PC-9 (cell line): ENCODE measurements at regions not wholly inside any gene's neighbourhood (a gene's known extent, or its start where the extent isn't known, plus 50 kb on each side); places are given as distances from the start of the nearest gene placed in this dataset.

Source experiments
- BruUV-seq: library from RNA; stranded (reverse); fragments of 400-500 nt; replicated peaks from 2 replicates; lab custom pipeline; 2021; lab: Mats Ljungman, UMichigan
- CTCF ChIA-PET: fragments of 300-600 bp; sonication (Branson Sonifier 250); formaldehyde crosslinking; loops from one replicate; lab custom pipeline; 2022; ENCODE audit warnings: antibody characterized with exemption; lab: Charles Lee
- POLR2A ChIA-PET: fragments of 300-600 bp; sonication (Branson Sonifier 250); formaldehyde crosslinking; loops from one replicate; lab custom pipeline; 2022; ENCODE audit warnings: antibody characterized with exemption; ENCODE audit not compliant: unreplicated experiment; lab: Charles Lee
- DNase-seq, 2 experiments: peaks; one replicate each; pipeline versions ENCODE4 v3.0.0 to v3.0.0-alpha.2; 2015 to 2022; ENCODE audit warnings: mixed read lengths in 1 of 2
- H2AFZ ChIP-seq: fragments of 200-600 bp; sonication (generic); 2 replicates; pipeline ENCODE4 v1.8.1; 2017; ENCODE audit warnings: antibody characterized with exemption
- H3F3A ChIP-seq: fragments of 200-600 bp; sonication (generic); 2 replicates; pipeline ENCODE4 v1.8.1; 2017; ENCODE audit warnings: antibody characterized with exemption, mild to moderate bottlenecking, low read depth; ENCODE audit not compliant: insufficient read depth
- H3K27ac ChIP-seq: fragments of 200-600 bp; sonication (generic); 2 replicates; pipeline ENCODE4 v1.6.1; 2016; ENCODE audit warnings: mixed run types
- H3K27me3 ChIP-seq: fragments of 200-600 bp; sonication (generic); 2 replicates; pipeline ENCODE4 v1.6.1; 2016; ENCODE audit warnings: low read depth, mixed run types; ENCODE audit not compliant: insufficient read depth
- H3K36me3 ChIP-seq: fragments of 200-600 bp; sonication (generic); 2 replicates; pipeline ENCODE4 v1.6.1; 2016; ENCODE audit warnings: low read depth, mixed run types
- H3K4me1 ChIP-seq: fragments of 200-600 bp; sonication (generic); replicated peaks from 2 replicates; pipeline ENCODE4 v1.6.1; 2016; ENCODE audit warnings: mixed run types; ENCODE audit not compliant: insufficient read depth
- H3K4me2 ChIP-seq: fragments of 200-600 bp; sonication (generic); 2 replicates; pipeline ENCODE4 v1.6.1; 2017; ENCODE audit warnings: mixed run types
- H3K4me3 ChIP-seq: fragments of 200-600 bp; sonication (generic); 2 replicates; pipeline ENCODE4 v1.6.1; 2016; ENCODE audit warnings: mixed run types
- H3K79me2 ChIP-seq: fragments of 200-600 bp; sonication (generic); 2 replicates; pipeline ENCODE4 v1.6.1; 2017; ENCODE audit warnings: low read depth, mixed run types
- H3K9me2 ChIP-seq: fragments of 200-600 bp; sonication (generic); 2 replicates; pipeline ENCODE4 v1.8.1; 2017; ENCODE audit warnings: mild to moderate bottlenecking; ENCODE audit not compliant: insufficient read depth
- H3K9me3 ChIP-seq: fragments of 200-600 bp; sonication (generic); 2 replicates; pipeline ENCODE4 v1.8.1; 2016; ENCODE audit warnings: low read depth; ENCODE audit not compliant: insufficient read depth
- H4K20me1 ChIP-seq: fragments of 200-600 bp; sonication (generic); 2 replicates; pipeline ENCODE4 v1.8.1; 2017; ENCODE audit not compliant: insufficient read depth
- CTCF ChIP-seq: fragments of 200-600 bp; sonication (generic); conservative IDR thresholded peaks from 2 replicates; pipeline ENCODE4 v1.6.1; 2017; ENCODE audit warnings: mixed run types, antibody characterized with exemption, mild to moderate bottlenecking, moderate library complexity
- EZH2 ChIP-seq: fragments of 200-600 bp; sonication (generic); IDR thresholded peaks from 2 replicates; pipeline ENCODE4 v1.8.0; 2017; ENCODE audit warnings: antibody characterized with exemption, low read depth
- intact Hi-C: fragments of 100-400 bp; cut with micrococcal nuclease; formaldehyde crosslinking; loops from one replicate; pipeline ENCODE4 v1.10.0; 2022; ENCODE audit not compliant: unreplicated experiment

DNA sequence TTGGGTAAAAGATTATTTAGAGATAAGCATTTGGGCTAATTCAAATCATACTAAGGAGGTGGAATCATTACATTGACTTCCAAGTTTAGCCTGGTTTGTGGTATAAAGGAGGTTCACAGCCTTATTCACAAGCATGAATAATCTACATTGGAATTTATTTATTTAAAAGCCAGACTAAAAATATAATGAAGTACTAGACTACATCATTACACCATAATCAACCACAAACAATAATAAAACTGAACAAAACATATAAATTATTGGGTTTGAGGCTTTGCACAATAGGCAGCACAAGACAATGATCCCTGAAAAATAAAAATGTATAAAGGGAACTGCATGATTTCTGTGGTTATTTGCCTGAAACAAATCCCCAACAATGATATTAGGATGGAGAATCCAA, 314.0 kb downstream of the GBA3 start:
- no peak overlapping the region for H3K4me2 ChIP-seq
- CTCF ChIA-PET: no interaction called here
- H2AFZ ChIP-seq: no peak overlapping the region
- no peak for DNase-seq
- no TSS peak for BruUV-seq
- H3F3A ChIP-seq: no peaks in the 10 kb centered on the region
- POLR2A ChIA-PET: interaction anchor here (0.6 kb wide), 1 partner anchor 10 kb away, joined by 3 read pairs; no protein-coding TSS in a partner anchor
- intact Hi-C loops: no loop called here
- no peaks in the 10 kb centered on the region for H4K20me1 ChIP-seq
- no peak overlapping the region for H3K27ac ChIP-seq
- no peaks in the 10 kb centered on the region for H3K9me3 ChIP-seq
- H3K4me1 ChIP-seq: no peaks in the 10 kb centered on the region
- no peaks in the 10 kb centered on the region for H3K27me3 ChIP-seq
- H3K9me2 ChIP-seq: no peaks in the 10 kb centered on the region
- no peak overlapping the region for H3K4me3 ChIP-seq
- H3K79me2 ChIP-seq: no peaks in the 10 kb centered on the region
- no peaks in the 10 kb centered on the region for H3K36me3 ChIP-seq
- TF ChIP-seq EZH2 (no peak), CTCF (no peak)

DNA sequence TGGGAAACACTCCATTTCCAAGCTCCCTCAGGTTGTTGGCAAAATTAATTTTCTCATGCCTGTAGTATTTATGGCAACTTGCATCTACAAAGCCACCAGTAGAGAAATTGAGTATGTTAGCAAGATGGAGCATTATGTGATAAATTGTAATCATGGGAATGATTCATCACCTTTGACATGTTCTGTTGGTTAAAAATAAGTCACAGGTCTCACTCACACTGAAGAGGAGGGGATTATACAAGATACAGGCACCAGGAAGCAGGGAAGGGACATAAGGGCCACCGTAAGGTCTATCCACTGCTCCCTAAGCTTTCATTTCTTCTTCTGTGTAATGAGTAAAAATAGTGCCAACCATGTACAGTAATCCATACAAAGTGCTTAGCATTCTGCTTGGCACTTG, 313.0 kb downstream of the GBA3 start:
- Histone ChIP-seq H3K4me3 (no peak overlapping the region), H2AFZ (no peak overlapping the region), H3K9me3 (no peaks in the 10 kb centered on the region), H3K9me2 (no peaks in the 10 kb centered on the region), H3K4me2 (no peak overlapping the region), H3K27ac (no peak overlapping the region), H4K20me1 (no peaks in the 10 kb centered on the region), H3K27me3 (no peaks in the 10 kb centered on the region), H3K36me3 (no peaks in the 10 kb centered on the region), H3F3A (no peaks in the 10 kb centered on the region), H3K79me2 (no peaks in the 10 kb centered on the region), H3K4me1 (no peaks in the 10 kb centered on the region)
- no peak for DNase-seq
- POLR2A ChIA-PET: interaction anchor here (0.5 kb wide), 1 partner anchor 527 kb away, joined by 5 read pairs; no protein-coding TSS in a partner anchor
- intact Hi-C loops: no loop called here
- no TSS peak for BruUV-seq
- CTCF ChIA-PET: no interaction called here
- no peak for TF ChIP-seq CTCF
- no peak for TF ChIP-seq EZH2

DNA sequence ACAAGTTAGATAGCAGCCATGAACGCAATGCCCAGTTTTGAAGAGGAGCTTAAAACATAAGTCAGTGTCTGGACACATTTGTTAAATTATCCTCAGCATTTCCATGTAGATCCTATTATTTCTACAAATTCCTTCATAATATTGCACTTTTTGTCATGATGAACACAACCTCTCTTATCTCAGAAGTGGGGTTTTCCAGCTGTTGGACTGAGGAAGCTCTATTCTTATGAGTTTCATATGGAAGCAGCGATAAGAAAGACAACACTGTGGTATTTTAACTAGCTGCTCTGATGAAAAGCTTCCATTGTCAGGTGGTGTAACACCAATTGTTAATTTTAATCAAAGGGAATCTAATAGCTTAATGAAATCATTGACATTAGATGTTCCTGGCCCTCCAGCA, 308.7 kb downstream of the GBA3 start:
- Histone ChIP-seq H3F3A (no peaks in the 10 kb centered on the region), H3K9me2 (no peaks in the 10 kb centered on the region), H3K4me1 (no peaks in the 10 kb centered on the region), H3K4me2 (no peak overlapping the region), H3K79me2 (no peaks in the 10 kb centered on the region), H3K27me3 (no peaks in the 10 kb centered on the region), H3K9me3 (no peaks in the 10 kb centered on the region), H4K20me1 (no peaks in the 10 kb centered on the region), H3K27ac (no peak overlapping the region), H3K36me3 (no peaks in the 10 kb centered on the region), H2AFZ (no peak overlapping the region), H3K4me3 (no peak overlapping the region)
- TF ChIP-seq EZH2: no peak
- no peak for TF ChIP-seq CTCF
- no peak for DNase-seq
- no TSS peak for BruUV-seq
- intact Hi-C loops: no loop called here
- CTCF ChIA-PET: no interaction called here
- POLR2A ChIA-PET: no interaction called here
